Amygdala (tissue), 56 donors: ENCODE measurements at regions not wholly inside any gene's neighbourhood (a gene's known extent, or its start where the extent isn't known, plus 50 kb on each side); places are given as distances from the start of the nearest gene placed in this dataset.

ENCODE experiments used
- DNase-seq, 56 donors: peaks; one replicate each; lab custom pipeline; 2025; lab: John Stamatoyannopoulos, UW

DNA sequence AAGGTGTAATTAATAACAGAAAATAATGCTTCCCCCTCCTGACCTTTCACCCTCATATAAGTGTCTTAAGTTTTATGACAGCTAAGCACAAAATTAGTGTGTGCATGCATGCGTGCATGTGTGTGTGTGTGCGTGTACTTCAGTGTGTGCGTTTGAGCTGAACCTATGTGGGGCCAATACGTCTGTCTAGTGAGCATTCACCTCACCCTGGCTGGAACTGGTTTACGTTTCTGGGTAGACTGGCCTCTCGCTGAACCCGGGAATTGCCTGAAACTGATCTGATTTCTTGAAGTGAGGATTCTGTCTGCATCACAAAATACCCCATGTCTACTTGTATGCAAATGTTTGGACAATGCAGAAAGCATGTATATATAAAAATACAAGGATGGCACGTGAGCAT is 68.2 kb upstream of the TBX3 start:
- no peak for DNase-seq

DNA sequence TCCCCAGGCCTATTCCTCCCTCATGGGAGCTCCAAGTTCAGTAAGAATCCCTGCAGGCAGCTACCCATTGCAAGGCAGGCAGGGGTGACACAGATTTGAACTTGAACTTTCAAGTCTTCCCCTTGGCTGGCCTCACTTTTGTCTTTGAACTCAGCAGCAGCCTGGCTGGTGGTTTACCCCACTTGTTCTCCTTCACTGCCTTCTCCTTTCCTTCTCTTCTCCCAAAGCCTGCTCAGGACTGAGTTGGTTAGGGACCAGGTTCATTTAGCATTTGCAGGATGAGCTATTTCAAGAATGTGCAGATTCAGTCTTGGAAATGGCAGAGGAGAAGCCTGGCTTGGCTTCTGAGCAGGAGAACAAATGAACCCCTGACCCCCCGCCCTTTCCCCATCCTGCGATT is 67.7 kb upstream of the TBX3 start:
- no peak for DNase-seq

DNA sequence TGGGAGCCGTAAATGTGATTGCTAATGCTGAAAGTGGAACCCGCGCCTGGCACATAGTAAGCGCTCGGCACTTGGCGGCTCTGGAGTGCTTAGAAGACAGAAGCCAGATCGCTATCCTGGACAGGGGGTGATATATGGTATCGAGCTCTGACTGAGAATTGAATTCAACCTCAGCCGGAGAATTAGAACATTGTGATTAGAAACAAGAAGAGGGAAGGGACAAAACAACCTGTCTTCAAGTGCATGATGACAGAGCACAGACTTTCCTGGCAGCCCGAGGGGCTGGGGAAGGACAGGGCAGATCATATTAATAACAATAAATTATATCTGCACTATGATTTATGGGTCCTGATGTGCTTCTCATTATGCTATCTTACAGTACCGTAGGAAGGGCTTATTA is 66.9 kb upstream of the TBX3 start:
- no peak for DNase-seq

- no peak for DNase-seq
Measured at GRCh38 chr12:114749065-114749464, 65.1 kb upstream of the TBX3 start.

GRCh38 chr12:114747012-114747858 is 63.3 kb upstream of the TBX3 start:
- no peak for DNase-seq

- DNase-seq: no peak
Measured at GRCh38 chr12:114746297-114747011, 62.5 kb upstream of the TBX3 start.

DNA sequence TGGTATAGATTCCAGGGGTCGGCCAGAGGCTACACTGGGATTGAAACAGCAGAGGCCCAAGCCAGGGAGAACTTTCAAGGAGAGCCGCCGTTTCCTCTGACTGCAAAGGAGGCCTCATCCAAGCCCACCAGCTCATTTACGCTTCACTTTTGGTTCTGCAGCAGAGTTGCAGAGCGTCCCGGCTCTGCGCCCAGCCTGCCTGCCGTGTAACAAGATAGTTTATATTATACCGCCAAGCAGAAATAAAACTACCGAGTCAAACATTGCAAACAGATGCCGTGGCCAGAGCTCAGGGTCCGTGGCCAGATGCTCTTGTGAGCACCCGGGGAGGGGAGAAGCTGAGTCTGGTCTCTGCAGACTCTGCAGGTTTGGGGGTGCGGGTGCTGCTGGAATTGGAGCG is 60.7 kb upstream of the TBX3 start:
- DNase-seq: no peak

GRCh38 chr12:114744285-114744684 is 60.3 kb upstream of the TBX3 start:
- DNase-seq: no peak

GRCh38 chr12:114743799-114744198 is 59.8 kb upstream of the TBX3 start:
- no peak for DNase-seq

- DNase-seq: no peak
Measured at GRCh38 chr12:114743289-114743688, 59.3 kb upstream of the TBX3 start.

DNA sequence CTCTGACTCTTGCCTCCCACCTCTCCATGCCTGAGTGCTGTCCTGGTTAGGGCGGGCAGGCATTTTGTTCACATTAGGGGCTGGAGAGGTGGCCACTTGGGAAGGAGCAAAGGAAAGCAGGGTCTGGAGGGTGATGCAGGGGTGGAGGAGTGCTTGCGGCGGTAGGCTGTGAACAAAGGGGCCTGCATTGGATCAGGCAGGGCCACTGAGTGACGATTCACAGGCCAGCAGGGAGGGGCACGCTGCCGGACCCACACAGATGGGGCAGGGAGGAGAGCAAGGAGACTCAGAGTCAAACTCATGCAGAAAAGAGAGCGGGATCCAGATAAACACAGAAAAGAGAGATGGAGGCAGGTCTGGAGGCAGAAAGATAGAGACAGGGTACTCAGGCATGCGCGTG is 58.4 kb upstream of the TBX3 start:
- no peak for DNase-seq

DNA sequence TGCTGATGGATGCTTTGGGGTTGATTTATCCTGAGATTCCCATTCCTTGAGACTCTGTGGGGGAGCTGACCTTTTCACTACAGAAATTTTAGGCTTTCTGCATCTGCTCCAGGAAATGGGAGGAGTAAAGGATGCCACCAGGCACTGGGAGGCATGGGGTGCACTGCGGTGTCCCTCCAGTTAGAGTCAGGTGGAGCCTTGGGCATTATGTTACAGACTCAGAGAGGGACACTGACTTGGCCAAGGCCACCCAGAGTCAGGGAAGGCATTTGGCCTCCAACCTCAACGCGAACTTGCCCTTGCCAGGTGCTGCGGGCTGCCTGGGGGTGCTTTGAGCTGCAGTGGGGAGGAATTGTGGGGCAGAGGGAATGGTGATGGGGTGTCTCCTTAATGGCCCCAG is 58.0 kb upstream of the TBX3 start:
- no peak for DNase-seq

GRCh38 chr12:114740448-114740847 is 56.5 kb upstream of the TBX3 start:
- no peak for DNase-seq

- no peak for DNase-seq
Measured at GRCh38 chr12:114738460-114739184, 54.6 kb upstream of the TBX3 start.

- DNase-seq: no peak
Measured at GRCh38 chr12:114735680-114736374, 51.9 kb upstream of the TBX3 start.

GRCh38 chr12:114735011-114735410 is 51.0 kb upstream of the TBX3 start:
- DNase-seq: no peak

- DNase-seq: no peak
Measured at GRCh38 chr12:114733919-114734318, 49.9 kb upstream of the TBX3 start.
